CD4-positive, alpha-beta T cell (primary cell): ENCODE measurements at regions not wholly inside any gene's neighbourhood (a gene's known extent, or its start where the extent isn't known, plus 50 kb on each side); places are given as distances from the start of the nearest gene placed in this dataset.

ENCODE experiments used
- ATAC-seq: fragments of 200-7000 bp; cut with Tn5 transposase; one replicate; pipeline ENCODE4 v1.10.0; 2022; ENCODE audit warnings: mild to moderate bottlenecking; ENCODE audit not compliant: poor library complexity
- CTCF ChIA-PET: fragments of 350-600 bp; sonication (Branson Sonifier 250); formaldehyde crosslinking; loops from one replicate; lab custom pipeline; 2021; ENCODE audit warnings: antibody characterized with exemption, inconsistent platforms; lab: Charles Lee
- POLR2A ChIA-PET: fragments of 350-600 bp; sonication (Branson Sonifier 250); formaldehyde crosslinking; loops from one replicate; lab custom pipeline; 2021; ENCODE audit warnings: antibody characterized with exemption, inconsistent platforms; lab: Charles Lee
- DNase-seq, 14 experiments: peaks; one replicate each; pipeline ENCODE4 v3.0.0-alpha.2; 2013 to 2020; ENCODE audit warnings: mixed read lengths in 2 of 14
- H3K27ac ChIP-seq, 2 donors: one replicate each; pipeline versions ENCODE4 v1.5.1 to v1.7.0; 2013; ENCODE audit warnings: low read length in 2 of 2, low read depth in 1 of 2, mild to moderate bottlenecking in 1 of 2
- H3K27me3 ChIP-seq, 2 experiments: 1 replicate in 1 of 2; 2 replicates in 1 of 2; pipeline versions ENCODE4 v1.6.1 to v1.7.0; 2013; ENCODE audit warnings: low read length in 2 of 2, control low read depth in 1 of 2, mild to moderate bottlenecking in 1 of 2, moderate library complexity in 1 of 2; ENCODE audit not compliant: insufficient read depth in 2 of 2, control insufficient read depth in 1 of 2
- H3K36me3 ChIP-seq: one replicate; pipeline ENCODE4 v1.6.1; 2013; ENCODE audit warnings: low read length, control low read depth; ENCODE audit not compliant: insufficient read depth
- H3K4me1 ChIP-seq: one replicate; pipeline ENCODE4 v1.6.1; 2013; ENCODE audit warnings: low read length, control low read depth; ENCODE audit not compliant: insufficient read depth
- H3K4me3 ChIP-seq: one replicate; pipeline ENCODE4 v1.5.1; 2013; ENCODE audit warnings: mild to moderate bottlenecking, low read length, moderate library complexity
- H3K9me3 ChIP-seq, 2 experiments: 1 replicate in 1 of 2; 2 replicates in 1 of 2; pipeline versions ENCODE4 v1.6.1 to v1.7.0; 2013; ENCODE audit warnings: low read length in 2 of 2, mild to moderate bottlenecking in 2 of 2, control low read depth in 1 of 2, moderate library complexity in 1 of 2; ENCODE audit not compliant: control insufficient read depth in 1 of 2, insufficient read depth in 1 of 2
- H3K27ac Mint-ChIP-seq: one replicate; pipeline ENCODE4 v1.8.0; 2020; ENCODE audit warnings: mixed read lengths
- H3K27me3 Mint-ChIP-seq: one replicate; pipeline ENCODE4 v1.8.0; 2021; ENCODE audit warnings: mixed read lengths
- H3K36me3 Mint-ChIP-seq: one replicate; pipeline ENCODE4 v1.8.0; 2021; ENCODE audit warnings: low read depth, mixed read lengths
- H3K4me1 Mint-ChIP-seq: one replicate; pipeline ENCODE4 v1.8.0; 2021; ENCODE audit warnings: low read depth, mixed read lengths
- H3K4me3 Mint-ChIP-seq: one replicate; pipeline ENCODE4 v1.8.0; 2020; ENCODE audit warnings: mild to moderate bottlenecking, mixed read lengths
- H3K9me3 Mint-ChIP-seq: one replicate; pipeline ENCODE4 v1.8.0; 2020; ENCODE audit warnings: mixed read lengths
- CTCF ChIP-seq: fragments of 200-600 bp; IDR thresholded peaks from one replicate; pipeline ENCODE4 v1.8.0; 2022; ENCODE audit warnings: antibody characterized with exemption, mild to moderate bottlenecking
- intact Hi-C, 2 experiments: fragments of 100-400 bp; cut with DNase I in 1 of 2; cut with micrococcal nuclease in 1 of 2; formaldehyde crosslinking; loops; one replicate each; pipeline versions ENCODE4 v1.15.1 to v1.9.0; 2023 to 2025; cut with DNase I, micrococcal nuclease

DNA sequence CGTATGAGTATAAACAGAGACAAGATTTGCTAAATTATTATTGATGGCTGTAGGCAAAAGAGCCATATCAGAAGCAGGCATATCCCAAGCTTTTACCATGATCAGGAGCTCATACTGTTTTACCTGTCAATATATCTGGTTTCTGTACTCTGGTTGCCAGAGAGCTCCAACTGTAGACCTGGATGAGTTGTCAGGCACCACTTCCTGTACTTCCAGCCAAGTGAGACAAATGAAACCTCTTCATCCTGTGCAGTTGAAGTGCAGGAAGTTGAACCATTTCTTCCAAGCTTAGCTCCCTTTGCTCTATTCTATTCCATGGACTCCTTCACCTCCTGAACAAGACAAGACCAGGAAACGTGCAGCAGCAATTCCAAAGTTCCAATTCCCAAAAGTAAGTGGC, 115.6 kb downstream of the ZNF281 start:
- Mint-ChIP-seq H3K4me3 (no peak overlapping the region), H3K27ac (no peak overlapping the region), H3K36me3 (no peaks in the 10 kb centered on the region), H3K4me1 (no peaks in the 10 kb centered on the region), H3K27me3 (no peaks in the 10 kb centered on the region), H3K9me3 (no peaks in the 10 kb centered on the region)
- TF ChIP-seq CTCF = no peak
- no peaks in the 10 kb centered on the region for H3K36me3 ChIP-seq
- intact Hi-C loops = no loop called here
- no peak overlapping the region for H3K4me3 ChIP-seq
- ChIA-PET POLR2A (no interaction called here), CTCF (interaction anchor here (1.3 kb wide), 1 partner anchor 8 kb away, joined by 3 read pairs; no protein-coding TSS in a partner anchor)
- no peaks in the 10 kb centered on the region for H3K9me3 ChIP-seq
- ATAC-seq = no peak
- no peak for DNase-seq
- H3K27ac ChIP-seq = no peak overlapping the region
- no peaks in the 10 kb centered on the region for H3K4me1 ChIP-seq
- no peaks in the 10 kb centered on the region for H3K27me3 ChIP-seq

DNA sequence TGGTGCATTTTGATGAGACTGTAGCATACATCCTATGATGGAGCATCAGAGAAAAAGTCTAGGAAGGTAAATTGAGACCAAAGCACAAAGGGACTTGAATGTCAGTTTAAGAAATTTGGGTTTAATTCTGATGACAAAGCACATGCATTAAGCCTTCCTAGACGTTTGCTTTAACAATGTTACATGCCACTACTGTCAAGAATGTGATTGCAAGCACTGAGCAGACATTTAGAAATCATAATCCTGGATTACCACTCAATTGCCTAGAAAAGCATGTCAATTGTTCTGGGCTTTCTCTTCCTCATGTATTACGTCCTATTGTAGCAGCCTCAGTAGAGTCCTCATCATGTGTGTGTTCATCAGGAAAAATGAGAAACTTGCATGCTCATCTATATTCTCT, 117.1 kb downstream of the ZNF281 start:
- no peaks in the 10 kb centered on the region for H3K9me3 Mint-ChIP-seq
- no peaks in the 10 kb centered on the region for H3K4me1 Mint-ChIP-seq
- no peaks in the 10 kb centered on the region for H3K27me3 Mint-ChIP-seq
- H3K4me3 ChIP-seq = no peak overlapping the region
- intact Hi-C loops = no loop called here
- H3K4me1 ChIP-seq = no peaks in the 10 kb centered on the region
- no peaks in the 10 kb centered on the region for H3K9me3 ChIP-seq
- ChIA-PET POLR2A (no interaction called here), CTCF (no interaction called here)
- no peak overlapping the region for H3K4me3 Mint-ChIP-seq
- DNase-seq = no peak
- no peak overlapping the region for H3K27ac ChIP-seq
- TF ChIP-seq CTCF = no peak
- no peaks in the 10 kb centered on the region for H3K36me3 ChIP-seq
- H3K36me3 Mint-ChIP-seq = no peaks in the 10 kb centered on the region
- no peaks in the 10 kb centered on the region for H3K27me3 ChIP-seq
- no peak overlapping the region for H3K27ac Mint-ChIP-seq
- no peak for ATAC-seq

DNA sequence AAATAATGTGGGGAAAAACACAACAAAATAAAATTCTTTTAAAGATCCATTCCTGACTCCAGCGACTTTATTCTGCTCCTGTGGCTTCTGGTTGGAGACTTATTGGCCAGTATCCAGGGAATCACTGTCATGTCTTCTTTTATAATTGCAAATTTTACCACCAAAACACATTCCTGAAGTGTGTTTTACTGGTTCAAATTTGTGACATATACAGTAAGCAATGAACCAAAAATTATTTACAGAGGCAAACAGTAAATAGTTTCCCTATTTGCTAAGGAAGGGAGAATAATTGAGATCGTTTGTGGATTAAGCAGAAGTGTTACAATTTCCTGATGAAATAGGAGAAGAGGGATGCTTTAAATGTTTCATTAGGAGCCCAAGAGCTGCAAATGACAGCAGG, 118.7 kb downstream of the ZNF281 start:
- no peak for TF ChIP-seq CTCF
- no peak overlapping the region for H3K4me3 ChIP-seq
- no peaks in the 10 kb centered on the region for H3K4me1 Mint-ChIP-seq
- H3K36me3 ChIP-seq = no peaks in the 10 kb centered on the region
- no peaks in the 10 kb centered on the region for H3K27me3 Mint-ChIP-seq
- no peak for ATAC-seq
- ChIA-PET POLR2A (no interaction called here), CTCF (interaction anchor here (0.5 kb wide), 1 partner anchor 244 kb away, joined by 3 read pairs; no protein-coding TSS in a partner anchor)
- no peaks in the 10 kb centered on the region for H3K9me3 ChIP-seq
- H3K36me3 Mint-ChIP-seq = no peaks in the 10 kb centered on the region
- H3K4me3 Mint-ChIP-seq = no peak overlapping the region
- no peaks in the 10 kb centered on the region for H3K4me1 ChIP-seq
- H3K27me3 ChIP-seq = no peaks in the 10 kb centered on the region
- H3K27ac Mint-ChIP-seq = no peak overlapping the region
- DNase-seq = no peak
- no peaks in the 10 kb centered on the region for H3K9me3 Mint-ChIP-seq
- intact Hi-C loops = no loop called here
- no peak overlapping the region for H3K27ac ChIP-seq
